GM18498 (cell line): ENCODE measurements at regions not wholly inside any gene's neighbourhood (a gene's known extent, or its start where the extent isn't known, plus 50 kb on each side); places are given as distances from the start of the nearest gene placed in this dataset.
A peak's percentile ranks its signal among the peaks of the same experiment; 100 is the strongest.
"Not testable (repeated sequence)": the region's sequence is repeated elsewhere in the genome, so short reads cannot be mapped to it uniquely, and the experiment has no call there.

Experiments
- ATAC-seq: cut with Tn5 transposase; IDR thresholded peaks from one replicate; pipeline ENCODE4 v1.9.1; 2021; ENCODE audit warnings: mild to moderate bottlenecking, moderate library complexity; ENCODE audit not compliant: unreplicated experiment

DNA sequence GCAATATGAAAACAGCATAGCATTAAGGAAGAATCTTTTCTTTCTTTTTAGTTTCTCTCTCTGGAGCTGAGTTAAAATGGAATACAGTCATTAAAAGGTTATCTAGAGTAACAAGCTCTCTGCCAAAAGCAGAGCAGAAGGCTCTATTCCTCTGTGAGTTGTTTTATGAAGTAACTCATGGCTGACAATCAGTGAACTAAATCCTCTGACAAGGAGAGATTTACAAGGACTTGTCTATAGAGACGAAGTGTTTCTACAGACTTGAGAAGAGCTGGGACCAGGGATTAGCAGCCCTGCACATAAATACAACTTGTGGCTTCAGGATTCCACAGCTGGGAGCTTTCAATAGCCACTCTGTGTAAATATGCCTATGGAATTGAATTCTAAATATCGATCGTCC is 192.5 kb upstream of the RAG2 start:
- ATAC-seq: no peak

DNA sequence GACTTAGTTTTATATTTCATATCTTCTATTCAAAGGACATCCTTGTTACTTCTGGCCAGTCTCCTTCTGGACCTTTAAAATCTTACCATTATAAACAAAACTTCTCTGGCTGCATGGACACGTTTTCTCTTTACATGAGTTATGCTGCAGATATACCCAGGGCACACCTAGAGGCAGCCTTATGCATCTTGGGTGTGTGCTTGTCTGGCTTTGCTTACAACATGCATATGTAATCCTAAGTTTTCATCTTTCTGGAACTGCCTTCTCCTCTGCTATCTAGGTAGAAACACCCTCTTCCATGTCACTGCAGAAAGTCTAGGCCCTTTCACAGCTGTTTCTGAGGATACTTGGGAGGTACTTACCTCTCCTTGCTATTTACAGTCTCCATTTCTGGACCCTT is 185.8 kb upstream of the RAG2 start:
- no peak for ATAC-seq

GRCh38 chr11:36779791-36780190 is 181.8 kb upstream of the RAG2 start:
- no peak for ATAC-seq

DNA sequence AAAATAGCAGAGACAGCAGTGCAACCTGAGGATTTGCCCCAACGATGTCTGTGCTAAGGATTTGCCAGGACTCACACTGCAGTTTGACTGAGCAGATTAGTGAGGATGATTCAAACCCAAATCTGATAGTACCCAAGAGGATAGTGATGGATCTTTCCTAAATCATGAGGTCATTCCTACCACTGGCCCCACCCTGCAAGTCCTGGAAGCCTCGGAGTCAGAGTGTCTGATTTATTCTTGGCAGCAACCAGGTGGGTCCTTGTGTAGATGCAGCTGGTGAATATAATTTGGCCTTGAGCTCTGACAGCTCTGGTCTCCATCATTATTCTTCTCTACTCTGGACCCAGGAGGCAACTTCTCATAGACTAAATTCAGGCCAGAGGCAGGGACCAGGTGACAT is 179.3 kb upstream of the RAG2 start:
- no peak for ATAC-seq

DNA sequence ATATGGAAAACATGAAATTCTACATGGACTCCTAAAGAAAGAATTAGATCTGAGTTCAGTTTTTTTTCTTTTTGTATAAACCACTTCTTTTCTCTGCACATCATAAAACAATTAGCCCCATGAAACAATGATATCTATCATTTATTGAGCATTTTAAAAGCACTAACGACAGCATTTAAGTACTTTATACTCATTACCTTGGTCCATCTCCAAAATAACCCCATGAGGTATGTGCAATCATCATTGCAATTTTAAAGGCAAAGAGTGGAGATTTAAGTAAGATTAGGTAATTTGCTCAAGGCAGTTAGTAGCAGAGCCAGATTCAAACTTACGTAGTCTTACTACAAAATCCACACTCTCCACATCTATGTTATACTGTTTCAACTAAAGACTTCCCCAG is 177.7 kb upstream of the RAG2 start:
- ATAC-seq: no peak

DNA sequence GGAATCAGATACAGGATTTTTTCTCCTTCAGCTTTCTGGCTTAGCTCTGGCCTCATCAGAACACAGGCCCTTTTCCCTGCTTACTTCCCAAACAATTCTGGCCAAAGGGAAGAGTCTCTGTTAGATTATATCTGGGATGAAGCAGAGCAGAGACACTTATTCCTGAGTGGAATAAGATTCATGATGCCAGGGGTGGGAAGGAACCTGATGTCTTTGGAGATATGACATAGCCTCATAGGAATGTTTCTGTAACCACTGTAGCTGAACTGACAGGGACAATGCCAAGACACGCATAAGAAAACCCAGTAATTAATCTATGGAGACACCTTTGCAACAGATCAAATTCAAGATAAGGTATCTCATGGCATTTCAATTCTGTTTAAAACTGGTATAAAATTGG is 177.1 kb upstream of the RAG2 start:
- no peak for ATAC-seq

GRCh38 chr11:36774603-36775002 is 176.6 kb upstream of the RAG2 start:
- ATAC-seq: no peak

GRCh38 chr11:36763187-36763586 is 165.2 kb upstream of the RAG2 start:
- no peak for ATAC-seq

- ATAC-seq: no peak
Observed at GRCh38 chr11:36757075-36757474, 159.0 kb upstream of the RAG2 start.

GRCh38 chr11:36753960-36754359 is 155.9 kb upstream of the RAG2 start:
- ATAC-seq: no peak

- ATAC-seq: no peak
Observed at GRCh38 chr11:36751996-36752395, 154.0 kb upstream of the RAG2 start.

DNA sequence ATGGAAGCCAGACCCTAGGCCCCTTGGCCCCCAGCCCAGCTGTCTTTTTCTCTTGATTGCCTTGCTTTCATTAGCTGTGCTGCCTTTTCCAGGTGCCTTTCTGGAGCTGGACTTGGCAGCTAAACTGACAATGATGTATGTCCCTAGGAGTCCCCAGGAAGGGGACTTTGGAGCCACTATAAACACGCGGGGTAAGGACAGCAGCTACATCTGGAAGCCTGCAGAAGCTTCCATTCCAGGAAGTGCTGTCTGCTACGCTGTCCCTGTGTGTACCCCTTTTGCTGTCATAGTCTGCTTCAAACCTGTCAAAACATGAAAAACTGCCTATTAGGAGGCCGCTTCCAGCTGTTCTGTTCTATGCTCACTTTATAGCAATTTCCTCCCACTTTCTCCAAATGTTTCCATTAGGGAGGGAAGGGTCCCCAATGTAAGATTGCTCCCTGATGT is 153.3 kb upstream of the RAG2 start:
- ATAC-seq: no peak

GRCh38 chr11:36750349-36750748 is 152.3 kb upstream of the RAG2 start:
- no peak for ATAC-seq

- no peak for ATAC-seq
Observed at GRCh38 chr11:36748836-36749235, 150.8 kb upstream of the RAG2 start.

DNA sequence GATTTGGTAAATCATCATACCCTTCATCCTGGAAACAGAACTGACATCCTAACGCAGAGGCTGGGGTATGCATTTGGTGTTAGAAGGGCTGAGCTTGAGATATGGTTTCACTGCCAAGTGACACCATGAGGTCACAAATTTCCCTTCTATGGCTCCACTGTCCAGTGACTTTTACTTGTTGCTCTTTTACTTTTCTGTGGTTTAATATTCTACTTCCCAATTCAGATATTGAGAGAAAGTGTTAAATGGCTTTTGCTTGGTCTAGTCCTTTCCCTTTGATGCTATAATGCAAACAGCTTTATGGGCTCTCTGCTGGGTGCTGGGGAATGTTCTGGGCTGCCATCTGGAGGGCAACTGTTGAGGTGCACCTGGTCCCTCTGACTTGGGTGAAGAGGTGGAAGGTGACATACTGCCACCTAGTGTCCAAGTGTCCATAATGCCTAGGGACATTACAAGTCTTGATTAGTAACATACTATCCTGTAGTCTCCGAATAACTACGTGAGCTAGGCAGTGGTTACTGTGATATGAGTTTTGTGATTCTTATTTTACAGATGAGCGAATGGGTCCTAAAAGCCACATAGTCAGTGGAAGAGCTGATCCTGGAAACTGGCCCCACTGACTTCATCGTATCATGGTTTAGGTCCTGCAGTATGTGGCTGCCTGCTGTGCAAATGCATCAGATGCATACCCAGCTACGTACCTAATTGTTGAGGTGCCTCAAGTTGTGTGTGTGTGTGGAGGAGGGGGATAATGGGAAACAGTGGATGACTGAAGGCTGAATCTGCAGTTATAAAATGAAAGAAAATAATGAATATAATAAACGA is 149.1 kb upstream of the RAG2 start:
- peak; percentile 95 for ATAC-seq

DNA sequence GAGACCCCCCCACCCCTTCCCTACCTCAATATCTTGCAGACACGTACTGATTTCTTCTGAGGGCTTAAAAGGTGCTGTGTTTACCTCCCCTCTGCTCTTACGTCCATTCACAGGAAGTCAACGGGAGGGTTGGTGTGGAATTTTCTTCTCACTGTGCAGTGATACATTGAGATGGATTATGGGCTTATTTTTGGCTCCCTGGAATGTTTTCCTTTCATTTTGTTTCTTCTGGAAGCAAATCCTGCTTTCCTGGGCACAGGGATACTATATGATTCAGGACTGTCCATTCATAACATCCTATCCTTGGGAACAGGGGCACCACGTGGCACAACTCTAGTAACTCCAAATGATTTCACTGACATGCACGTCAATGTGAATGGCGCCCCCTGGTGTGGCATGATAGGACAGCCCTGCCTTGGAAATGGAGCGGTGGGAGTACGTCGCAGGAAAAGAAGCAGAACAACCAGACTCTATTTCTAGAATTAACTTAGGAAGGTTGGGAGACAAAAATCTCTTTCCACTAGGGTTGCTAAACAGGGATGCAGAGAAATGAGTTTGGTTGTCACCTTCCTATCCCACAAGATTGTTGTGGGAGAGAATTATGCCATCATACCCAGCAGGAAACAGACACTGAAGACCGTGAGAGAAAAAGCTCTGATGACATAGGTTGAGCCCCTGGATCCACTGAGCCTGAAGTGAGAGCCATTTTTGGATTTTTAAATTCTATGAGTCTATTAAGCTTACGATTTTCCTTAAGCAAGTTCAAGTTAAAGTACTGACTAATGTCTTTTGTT is 146.5 kb upstream of the RAG2 start:
- ATAC-seq: peak; percentile 31

DNA sequence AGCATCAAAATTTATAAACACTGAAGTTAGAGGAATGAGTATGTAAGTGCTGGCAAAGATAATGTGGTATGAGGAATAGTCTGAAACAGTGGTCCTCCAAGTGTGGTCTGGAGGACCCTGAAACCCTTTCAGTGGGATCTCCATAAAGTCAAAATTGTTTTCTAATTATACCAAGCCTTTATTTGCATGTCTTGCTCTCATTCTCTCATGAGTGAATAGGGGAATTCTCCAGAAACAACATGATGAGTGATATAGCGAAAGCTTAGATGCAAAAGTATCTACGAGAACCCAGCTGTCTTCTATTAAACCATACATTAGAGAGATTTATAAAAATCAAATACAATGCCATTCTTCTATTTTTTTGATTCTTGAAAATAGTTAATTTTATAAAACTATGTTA is 145.0 kb upstream of the RAG2 start:
- ATAC-seq: peak; percentile 55

GRCh38 chr11:36741515-36741914 is 143.5 kb upstream of the RAG2 start:
- no peak for ATAC-seq

GRCh38 chr11:36738292-36738861 is 140.3 kb upstream of the RAG2 start:
- ATAC-seq: no peak

GRCh38 chr11:36736103-36736502 is 138.1 kb upstream of the RAG2 start:
- ATAC-seq: no peak

DNA sequence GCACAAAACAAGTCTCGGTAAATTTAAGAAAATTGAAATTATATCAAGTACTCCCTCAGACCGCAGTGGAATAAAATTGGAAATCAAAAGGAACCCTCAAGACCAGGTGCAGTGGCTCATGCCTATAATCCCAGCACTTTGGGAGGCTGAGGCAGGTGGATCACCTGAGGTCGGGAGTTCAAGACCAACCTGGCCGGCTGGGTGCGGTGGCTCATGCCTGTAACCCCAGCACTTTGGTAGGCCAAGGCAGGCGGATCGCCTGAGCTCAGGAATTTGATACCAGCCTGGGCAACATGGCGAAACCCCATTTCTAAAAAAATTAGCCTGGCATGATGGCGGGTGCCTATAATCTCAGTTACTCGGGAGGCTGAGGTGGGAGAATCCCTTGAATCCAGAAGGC is 135.7 kb upstream of the RAG2 start:
- not testable (repeated sequence) for ATAC-seq

GRCh38 chr11:36730761-36731160 is 132.7 kb upstream of the RAG2 start:
- no peak for ATAC-seq
